Left lung (tissue), 4 donors: ENCODE measurements at regions not wholly inside any gene's neighbourhood (a gene's known extent, or its start where the extent isn't known, plus 50 kb on each side); places are given as distances from the start of the nearest gene placed in this dataset.
"Not testable (repeated sequence)": the region's sequence is repeated elsewhere in the genome, so short reads cannot be mapped to it uniquely, and the experiment has no call there.

Source experiments
- ATAC-seq: fragments of 200-7000 bp; cut with Tn5 transposase; one replicate; pipeline ENCODE4 v1.9.1; 2020; ENCODE audit warnings: moderate library complexity
- DNase-seq, 4 donors: peaks; one replicate each; pipeline ENCODE4 v3.0.0-alpha.2; 2013 to 2020
- H3K27ac ChIP-seq, 2 donors: fragments of 200-600 bp; sonication (generic) in 1 of 2; one replicate each; pipeline versions ENCODE4 v1.5.0 to v1.8.0; 2020 to 2021
- H3K27me3 ChIP-seq, 2 donors: fragments of 200-600 bp; sonication (generic) in 1 of 2; one replicate each; pipeline versions ENCODE4 v1.5.0 to v1.8.0; 2020 to 2021
- H3K36me3 ChIP-seq, 2 donors: fragments of 200-600 bp; sonication (generic) in 1 of 2; one replicate each; pipeline versions ENCODE4 v1.5.0 to v1.8.0; 2020 to 2021
- H3K4me1 ChIP-seq, 2 donors: fragments of 200-600 bp; one replicate each; pipeline ENCODE4 v1.8.0; 2021
- H3K4me3 ChIP-seq, 2 donors: fragments of 200-600 bp; sonication (generic) in 1 of 2; one replicate each; pipeline versions ENCODE4 v1.5.0 to v1.8.0; 2020 to 2021; ENCODE audit warnings: mild to moderate bottlenecking in 1 of 2
- H3K9me3 ChIP-seq, 2 donors: fragments of 200-600 bp; sonication (generic) in 1 of 2; one replicate each; pipeline versions ENCODE4 v1.5.0 to v1.8.0; 2020 to 2021
- intact Hi-C, 2 donors: fragments of 100-400 bp; cut with DNase I; formaldehyde crosslinking; loops; one replicate each; pipeline versions ENCODE4 v1.11.2 to v1.14.2; 2022
- TF ChIP-seq, protein P1 (sequence below), 2 donors: fragments of 200-600 bp; sonication (generic) in 1 of 2; IDR thresholded peaks; one replicate each; pipeline versions ENCODE4 v1.5.0 to v1.8.0; 2021; ENCODE audit warnings: antibody characterized with exemption in 2 of 2
- donor health status: DM: no; HTN: yes; CAD: no.
- donor health status: DM: no; HTN: no; CAD: no.

DNA sequence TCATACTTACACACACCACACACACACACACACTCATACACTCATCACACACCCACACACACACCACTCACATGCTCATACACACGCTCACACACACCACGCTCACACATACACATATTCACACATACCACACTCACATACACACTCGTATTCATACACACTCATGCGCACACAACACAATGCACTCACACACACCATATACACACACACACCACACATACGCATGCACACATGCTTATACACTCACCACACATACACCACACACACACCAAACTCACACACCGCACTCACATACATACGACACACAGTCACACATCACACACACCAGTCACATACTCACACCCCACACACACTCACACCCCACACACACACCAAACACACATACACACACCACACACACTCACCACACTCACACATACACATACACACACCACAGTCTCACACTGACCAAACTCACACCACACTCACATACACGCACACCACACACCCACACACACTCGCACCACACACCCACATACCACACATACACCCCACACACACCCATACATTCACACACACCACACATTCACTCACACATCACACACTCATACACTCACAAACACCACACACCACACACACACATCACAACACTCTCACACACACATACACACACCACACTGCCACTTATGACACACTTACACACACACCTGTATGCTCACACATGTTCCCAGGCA lies 88.9 kb downstream of the IRX5 start:
- TF ChIP-seq, protein P1, sequence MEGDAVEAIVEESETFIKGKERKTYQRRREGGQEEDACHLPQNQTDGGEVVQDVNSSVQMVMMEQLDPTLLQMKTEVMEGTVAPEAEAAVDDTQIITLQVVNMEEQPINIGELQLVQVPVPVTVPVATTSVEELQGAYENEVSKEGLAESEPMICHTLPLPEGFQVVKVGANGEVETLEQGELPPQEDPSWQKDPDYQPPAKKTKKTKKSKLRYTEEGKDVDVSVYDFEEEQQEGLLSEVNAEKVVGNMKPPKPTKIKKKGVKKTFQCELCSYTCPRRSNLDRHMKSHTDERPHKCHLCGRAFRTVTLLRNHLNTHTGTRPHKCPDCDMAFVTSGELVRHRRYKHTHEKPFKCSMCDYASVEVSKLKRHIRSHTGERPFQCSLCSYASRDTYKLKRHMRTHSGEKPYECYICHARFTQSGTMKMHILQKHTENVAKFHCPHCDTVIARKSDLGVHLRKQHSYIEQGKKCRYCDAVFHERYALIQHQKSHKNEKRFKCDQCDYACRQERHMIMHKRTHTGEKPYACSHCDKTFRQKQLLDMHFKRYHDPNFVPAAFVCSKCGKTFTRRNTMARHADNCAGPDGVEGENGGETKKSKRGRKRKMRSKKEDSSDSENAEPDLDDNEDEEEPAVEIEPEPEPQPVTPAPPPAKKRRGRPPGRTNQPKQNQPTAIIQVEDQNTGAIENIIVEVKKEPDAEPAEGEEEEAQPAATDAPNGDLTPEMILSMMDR (IDR thresholded peaks at IDR 0.05): no peak
- Histone ChIP-seq H3K9me3 (peaks cover 0 to 2% of the 10 kb centered on the region in 2 donors), H3K27me3 (peaks cover 0 to 19% of the 10 kb centered on the region in 2 donors), H3K4me3 (no peak overlapping the region), H3K36me3 (no peaks in the 10 kb centered on the region), H3K27ac (no peak overlapping the region), H3K4me1 (no peaks in the 10 kb centered on the region)
- DNase-seq (no peak), ATAC-seq (no peak)
- intact Hi-C loops: no loop called here

DNA sequence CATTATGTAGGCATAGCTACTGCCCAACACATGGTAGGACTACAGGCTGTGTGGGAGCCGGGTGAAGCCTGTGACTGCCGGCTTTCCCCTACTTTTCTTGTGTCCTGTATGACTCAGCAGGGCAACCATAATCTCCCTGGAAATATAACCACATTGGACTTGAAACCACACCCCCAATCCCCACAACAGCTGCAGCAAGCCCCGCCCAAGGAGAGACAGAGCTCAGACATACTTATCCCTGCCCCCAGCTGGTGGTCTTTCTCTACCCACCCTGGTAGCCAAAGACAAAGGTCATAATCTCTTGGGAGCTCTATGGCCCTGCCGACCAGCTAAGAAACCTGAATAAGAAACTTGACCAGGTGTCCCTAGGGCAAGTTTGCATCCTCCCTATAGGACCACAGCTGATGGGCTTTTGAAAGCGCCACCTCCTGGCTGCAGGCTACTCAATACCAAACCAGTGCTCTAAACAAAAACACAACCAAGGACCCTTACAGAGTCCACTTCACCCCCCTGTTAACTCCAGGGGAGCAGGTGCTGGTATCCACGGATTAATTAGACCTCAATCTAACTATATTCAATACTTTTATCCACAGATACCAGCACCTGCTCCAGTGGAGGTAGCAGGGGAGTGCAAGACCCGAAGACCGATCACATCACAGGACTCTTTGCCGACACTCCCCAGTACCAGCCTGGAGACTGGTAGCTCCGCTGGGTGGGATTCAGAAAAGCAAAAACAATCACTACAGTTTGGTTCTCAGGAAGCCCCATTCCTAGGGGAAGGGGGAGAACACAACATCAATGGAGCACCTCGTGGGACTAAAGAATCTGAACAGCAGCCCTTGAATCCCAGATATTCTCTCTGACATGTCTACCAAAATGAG lies 91.2 kb downstream of the IRX5 start:
- peaks cover 0 to 13% of the 10 kb centered on the region in 2 donors for H3K27me3 ChIP-seq
- H3K27ac ChIP-seq: no peak overlapping the region
- H3K36me3 ChIP-seq: no peaks in the 10 kb centered on the region
- peaks cover 0 to 8% of the 10 kb centered on the region in 2 donors for H3K9me3 ChIP-seq
- TF ChIP-seq, protein P1 (IDR thresholded peaks at IDR 0.05): no peak
- intact Hi-C loops: no loop called here
- H3K4me1 ChIP-seq: no peaks in the 10 kb centered on the region
- no peak for ATAC-seq
- no peak for DNase-seq
- H3K4me3 ChIP-seq: no peak overlapping the region

DNA sequence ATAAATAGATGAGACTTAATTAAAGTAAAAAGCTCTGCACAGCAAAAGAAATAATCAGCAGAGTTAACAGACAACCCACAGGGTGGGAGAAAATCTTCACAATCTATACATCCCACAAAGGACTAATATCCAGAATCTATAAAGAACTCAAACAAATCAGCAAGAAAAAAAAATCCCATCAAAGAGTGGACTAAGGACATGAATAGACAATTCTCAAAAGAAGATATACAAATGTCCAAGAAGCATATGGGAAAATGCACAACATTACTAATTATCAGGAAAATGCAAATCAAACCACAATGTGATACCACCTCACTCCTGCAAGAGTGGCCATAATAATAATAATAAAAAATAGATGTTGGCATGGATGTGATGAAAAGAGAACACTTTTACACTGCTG lies 96.6 kb downstream of the IRX5 start:
- H3K4me1 ChIP-seq, intact Hi-C loops, DNase-seq, H3K27me3 ChIP-seq, H3K4me3 ChIP-seq, H3K36me3 ChIP-seq, ATAC-seq, H3K27ac ChIP-seq: not testable (repeated sequence)
- H3K9me3 ChIP-seq: peaks cover 0 to 19% of the 10 kb centered on the region in 2 donors

DNA sequence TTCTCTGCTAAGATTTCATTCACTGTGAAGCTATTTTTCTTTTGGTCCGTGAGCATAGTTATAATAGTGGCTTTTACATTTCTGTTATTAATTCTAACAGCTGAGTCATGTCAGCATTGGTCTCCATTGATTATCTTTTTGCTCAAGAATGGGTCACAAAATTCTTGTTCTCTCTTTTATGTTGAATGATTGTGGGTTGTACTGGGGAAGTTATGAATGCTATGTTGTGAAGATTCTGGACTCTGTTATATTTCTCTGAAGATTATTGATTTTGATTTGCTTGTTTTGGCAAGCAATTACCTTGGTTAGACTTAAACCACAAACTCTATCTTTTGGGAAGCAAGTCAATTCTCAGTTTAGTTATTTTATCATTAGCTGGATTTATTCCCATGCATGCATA lies 98.8 kb downstream of the IRX5 start:
- DNase-seq: no peak
- Histone ChIP-seq H3K27ac (no peak overlapping the region), H3K4me3 (no peak overlapping the region), H3K9me3 (peaks cover 0 to 19% of the 10 kb centered on the region in 2 donors), H3K4me1 (no peaks in the 10 kb centered on the region), H3K27me3 (peaks cover 0 to 9% of the 10 kb centered on the region in 2 donors), H3K36me3 (no peaks in the 10 kb centered on the region)
- TF ChIP-seq, protein P1 (IDR thresholded peaks at IDR 0.05): no peak
- intact Hi-C loops: no loop called here
- ATAC-seq: no peak

DNA sequence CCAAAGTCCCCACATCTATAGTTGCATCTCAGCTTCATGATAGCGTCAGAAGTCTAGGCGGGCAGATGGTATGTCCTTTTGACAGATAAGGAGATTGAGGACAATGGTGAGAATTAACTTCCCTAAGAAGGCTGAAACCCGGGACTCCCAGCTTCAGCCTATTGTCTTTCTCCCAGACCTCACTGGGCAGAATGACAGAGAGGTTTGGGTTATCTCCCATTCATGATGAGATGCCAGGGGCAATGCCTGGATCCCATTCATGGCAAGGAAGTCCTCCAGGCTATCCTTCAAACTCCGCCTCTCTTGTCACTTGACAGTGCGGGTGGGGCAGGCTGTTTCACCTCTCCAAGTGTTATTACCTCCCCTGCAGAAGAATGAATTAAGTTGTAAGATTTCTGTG lies 100.3 kb downstream of the IRX5 start:
- no peak for ATAC-seq
- H3K4me3 ChIP-seq: no peak overlapping the region
- no peak for DNase-seq
- peaks cover 0 to 9% of the 10 kb centered on the region in 2 donors for H3K27me3 ChIP-seq
- H3K36me3 ChIP-seq: no peaks in the 10 kb centered on the region
- H3K27ac ChIP-seq: no peak overlapping the region
- no peaks in the 10 kb centered on the region for H3K4me1 ChIP-seq
- intact Hi-C loops: no loop called here
- TF ChIP-seq, protein P1 (IDR thresholded peaks at IDR 0.05): no peak
- peaks cover 0 to 19% of the 10 kb centered on the region in 2 donors for H3K9me3 ChIP-seq
